Neural progenitor cell (in vitro differentiated cells): ENCODE measurements at regions not wholly inside any gene's neighbourhood (a gene's known extent, or its start where the extent isn't known, plus 50 kb on each side); places are given as distances from the start of the nearest gene placed in this dataset.

Source experiments
- DNase-seq: peaks from one replicate; pipeline ENCODE4 v3.0.0-alpha.2; 2016; ENCODE audit warnings: low spot score
- H2AFZ ChIP-seq: fragments of 200-600 bp; sonication (generic); replicated peaks from 2 replicates; pipeline ENCODE4 v1.6.1; 2016; ENCODE audit warnings: antibody characterized with exemption
- H3F3A ChIP-seq: fragments of 200-600 bp; sonication (generic); 2 replicates; pipeline ENCODE4 v1.6.1; 2016; ENCODE audit warnings: antibody characterized with exemption, low read depth
- H3K27ac ChIP-seq: fragments of 200-600 bp; sonication (generic); 2 replicates; pipeline ENCODE4 v1.5.1; 2016; ENCODE audit warnings: mild to moderate bottlenecking
- H3K27me3 ChIP-seq: fragments of 200-600 bp; sonication (generic); 2 replicates; pipeline ENCODE4 v1.6.1; 2016; ENCODE audit warnings: mild to moderate bottlenecking, moderate library complexity
- H3K36me3 ChIP-seq: fragments of 200-600 bp; sonication (generic); 2 replicates; pipeline ENCODE4 v1.5.1; 2016
- H3K4me1 ChIP-seq: fragments of 200-600 bp; sonication (generic); 2 replicates; pipeline ENCODE4 v1.6.1; 2016; ENCODE audit warnings: mixed run types
- H3K4me2 ChIP-seq: fragments of 200-600 bp; sonication (generic); 2 replicates; pipeline ENCODE4 v1.6.1; 2016
- H3K4me3 ChIP-seq: fragments of 200-600 bp; sonication (generic); 2 replicates; pipeline ENCODE4 v1.5.1; 2016
- H3K79me2 ChIP-seq: fragments of 200-600 bp; sonication (generic); 2 replicates; pipeline ENCODE4 v1.6.1; 2016; ENCODE audit warnings: low read depth
- H3K9ac ChIP-seq: fragments of 200-600 bp; sonication (generic); 2 replicates; pipeline ENCODE4 v1.6.1; 2016
- H3K9me3 ChIP-seq: fragments of 200-600 bp; sonication (generic); 2 replicates; pipeline ENCODE4 v1.5.1; 2016; ENCODE audit warnings: low read depth
- H4K20me1 ChIP-seq: fragments of 200-600 bp; sonication (generic); 2 replicates; pipeline ENCODE4 v1.6.1; 2016; ENCODE audit warnings: low read depth
- H3K27ac Mint-ChIP-seq: 3 replicates; pipeline ENCODE4 v1.8.0; 2021; ENCODE audit warnings: mixed read lengths
- H3K27me3 Mint-ChIP-seq: 2 replicates; pipeline ENCODE4 v1.8.0; 2022; ENCODE audit warnings: low read depth, mild to moderate bottlenecking, inconsistent platforms, moderate library complexity, mixed read lengths; ENCODE audit not compliant: insufficient read depth
- H3K36me3 Mint-ChIP-seq: 3 replicates; pipeline ENCODE4 v1.8.0; 2021; ENCODE audit warnings: mixed read lengths
- H3K4me1 Mint-ChIP-seq: 3 replicates; pipeline ENCODE4 v1.8.0; 2021; ENCODE audit warnings: mixed read lengths
- H3K4me3 Mint-ChIP-seq: 3 replicates; pipeline ENCODE4 v1.8.0; 2021; ENCODE audit warnings: mild to moderate bottlenecking, moderate library complexity, mixed read lengths
- H3K9me3 Mint-ChIP-seq: 3 replicates; pipeline ENCODE4 v1.8.0; 2020; ENCODE audit warnings: mixed read lengths
- CTCF ChIP-seq: fragments of 200-600 bp; sonication (generic); IDR thresholded peaks from 2 replicates; pipeline ENCODE4 v1.5.1; 2017; ENCODE audit warnings: antibody characterized with exemption, mild to moderate bottlenecking
- EZH2 ChIP-seq: fragments of 200-600 bp; sonication (generic); IDR thresholded peaks from 2 replicates; pipeline ENCODE4 v1.6.1; 2017; ENCODE audit warnings: antibody characterized with exemption, mild to moderate bottlenecking, moderate library complexity
- EZH2phosphoT487 ChIP-seq: fragments of 200-600 bp; sonication (generic); IDR thresholded peaks from 2 replicates; pipeline ENCODE4 v1.6.1; 2017; ENCODE audit warnings: antibody characterized with exemption

GRCh38 chr18:78856569-78857313, 122.9 kb upstream of the SALL3 start:
- Mint-ChIP-seq H3K4me3 (peak overlapping the region; percentile 33), H3K27me3 (peaks cover 3% of the 10 kb centered on the region), H3K27ac (peak overlapping the region; percentile 91), H3K9me3 (peaks cover 5% of the 10 kb centered on the region), H3K4me1 (peaks cover 34% of the 10 kb centered on the region), H3K36me3 (no peaks in the 10 kb centered on the region)
- peaks cover 32% of the 10 kb centered on the region for H3K4me1 ChIP-seq
- no peaks in the 10 kb centered on the region for H3K27me3 ChIP-seq
- H3K79me2 ChIP-seq: no peaks in the 10 kb centered on the region
- peak overlapping the region; percentile 29 for H3K4me2 ChIP-seq
- H3K4me3 ChIP-seq: no peak overlapping the region
- H3F3A ChIP-seq: peaks cover 4% of the 10 kb centered on the region
- H3K36me3 ChIP-seq: no peaks in the 10 kb centered on the region
- H3K9me3 ChIP-seq: no peaks in the 10 kb centered on the region
- no peak for TF ChIP-seq EZH2
- H4K20me1 ChIP-seq: no peaks in the 10 kb centered on the region
- H3K9ac ChIP-seq: no peak overlapping the region
- no peak for DNase-seq
- peak overlapping the region; percentile 59 for H3K27ac ChIP-seq
- H2AFZ ChIP-seq: no peak overlapping the region

GRCh38 chr18:78857314-78858150, 122.1 kb upstream of the SALL3 start:
- H3K4me1 ChIP-seq: peaks cover 33% of the 10 kb centered on the region
- peak overlapping the region; percentile 83 for H3K27ac Mint-ChIP-seq

GRCh38 chr18:78859686-78860085, 119.9 kb upstream of the SALL3 start:
- Mint-ChIP-seq H3K36me3 (no peaks in the 10 kb centered on the region), H3K4me1 (peaks cover 36% of the 10 kb centered on the region), H3K4me3 (peak overlapping the region; percentile 42), H3K27ac (no peak overlapping the region), H3K9me3 (no peaks in the 10 kb centered on the region), H3K27me3 (peaks cover 7% of the 10 kb centered on the region)
- Histone ChIP-seq H3K4me1 (peaks cover 33% of the 10 kb centered on the region), H3K27me3 (no peaks in the 10 kb centered on the region), H3K9me3 (no peaks in the 10 kb centered on the region), H2AFZ (no peak overlapping the region), H3K9ac (no peak overlapping the region), H3K4me2 (peak overlapping the region; percentile 3), H3K27ac (no peak overlapping the region), H3F3A (peaks cover 4% of the 10 kb centered on the region), H3K36me3 (no peaks in the 10 kb centered on the region), H3K4me3 (no peak overlapping the region), H4K20me1 (no peaks in the 10 kb centered on the region), H3K79me2 (no peaks in the 10 kb centered on the region)
- no peak for TF ChIP-seq EZH2
- TF ChIP-seq CTCF: no peak
- no peak for TF ChIP-seq EZH2phosphoT487
- DNase-seq: no peak

More at GRCh38 chr18:78857314-78858150, 122.1 kb upstream of the SALL3 start:
- Histone ChIP-seq H3F3A (peaks cover 4% of the 10 kb centered on the region), H3K9me3 (no peaks in the 10 kb centered on the region), H2AFZ (no peak overlapping the region), H3K36me3 (no peaks in the 10 kb centered on the region), H4K20me1 (no peaks in the 10 kb centered on the region), H3K4me3 (no peak overlapping the region), H3K9ac (no peak overlapping the region), H3K4me2 (peak overlapping the region; percentile 29), H3K79me2 (no peaks in the 10 kb centered on the region), H3K27ac (peak overlapping the region; percentile 59), H3K27me3 (no peaks in the 10 kb centered on the region)
- H3K27me3 Mint-ChIP-seq: peaks cover 6% of the 10 kb centered on the region
- peaks cover 36% of the 10 kb centered on the region for H3K4me1 Mint-ChIP-seq
- H3K36me3 Mint-ChIP-seq: no peaks in the 10 kb centered on the region
- H3K9me3 Mint-ChIP-seq: no peaks in the 10 kb centered on the region
- peak; percentile 77 for DNase-seq
- H3K4me3 Mint-ChIP-seq: peak overlapping the region; percentile 11
- no peak for TF ChIP-seq EZH2
- TF ChIP-seq CTCF: no peak
- TF ChIP-seq EZH2phosphoT487: no peak
